Endothelial cell of umbilical vein (primary cell): ENCODE measurements at regions not wholly inside any gene's neighbourhood (a gene's known extent, or its start where the extent isn't known, plus 50 kb on each side); places are given as distances from the start of the nearest gene placed in this dataset.

Experiments
- BruUV-seq: library from RNA; stranded (reverse); fragments of 400-500 nt; replicated peaks from 2 replicates; lab custom pipeline; 2021; lab: Mats Ljungman, UMichigan
- CTCF ChIA-PET: fragments of 300-600, 350-600 bp; sonication (Branson Sonifier 250); formaldehyde crosslinking; loops from one replicate; lab custom pipeline; 2021; ENCODE audit warnings: antibody characterized with exemption, inconsistent platforms; lab: Charles Lee
- POLR2A ChIA-PET: fragments of 300-600, 350-600 bp; sonication (Branson Sonifier 250); formaldehyde crosslinking; loops from one replicate; lab custom pipeline; 2021; ENCODE audit warnings: antibody characterized with exemption, inconsistent platforms; lab: Charles Lee
- DNase-seq: peaks from one replicate; pipeline ENCODE4 v3.0.0-alpha.2; 2011; ENCODE audit warnings: low read depth, low spot score
- FAIRE-seq: peaks from 2 replicates; lab custom pipeline; 2011; peaks lifted over from hg19 to GRCh38; lab: Jason Lieb, UNC
- H2AFZ ChIP-seq: 2 replicates; pipeline ENCODE4 v1.6.0; 2012; ENCODE audit warnings: low read depth, low read length, control low read depth, inconsistent platforms
- H3K27ac ChIP-seq: 2 replicates; pipeline ENCODE4 v1.5.1; 2011; ENCODE audit warnings: low read depth, mild to moderate bottlenecking, control low read depth, low read length, moderate library complexity; ENCODE audit not compliant: insufficient read depth
- H3K27me3 ChIP-seq, 2 experiments: 2 replicates each; pipeline versions ENCODE4 v1.6.0 to v1.6.1; 2011; ENCODE audit warnings: low read length in 2 of 2, mixed read lengths in 1 of 2; ENCODE audit not compliant: control insufficient read depth in 2 of 2, insufficient read depth in 2 of 2
- H3K36me3 ChIP-seq, 2 experiments: 2 replicates in 1 of 2; 3 replicates in 1 of 2; pipeline ENCODE4 v1.5.1; 2011; ENCODE audit warnings: low read length in 2 of 2, mild to moderate bottlenecking in 1 of 2, moderate library complexity in 1 of 2; ENCODE audit not compliant: control insufficient read depth in 2 of 2, insufficient read depth in 2 of 2; ENCODE audit errors: extremely low read depth in 1 of 2
- H3K4me1 ChIP-seq: 3 replicates; pipeline ENCODE4 v1.5.1; 2011; ENCODE audit warnings: mild to moderate bottlenecking, low read length; ENCODE audit not compliant: control insufficient read depth, insufficient read depth; ENCODE audit errors: extremely low read depth
- H3K4me2 ChIP-seq: 2 replicates; pipeline ENCODE4 v1.6.1; 2011; ENCODE audit warnings: low read length, control low read depth, mixed read lengths; ENCODE audit not compliant: insufficient read depth
- H3K4me3 ChIP-seq, 3 experiments: fragments of 200-600 bp in 1 of 3; sonication (generic), shearing (Covaris generic) in 1 of 3; replicated peaks in 1 of 3; 2 replicates each; pipeline ENCODE4 v1.5.1; 2011 to 2016; ENCODE audit warnings: control low read depth in 3 of 3, low read length in 3 of 3, mild to moderate bottlenecking in 2 of 3, inconsistent platforms in 1 of 3, low read depth in 1 of 3, moderate library complexity in 1 of 3; ENCODE audit not compliant: insufficient read depth in 1 of 3
- H3K79me2 ChIP-seq: 2 replicates; pipeline ENCODE4 v1.6.0; 2012; ENCODE audit warnings: low read length, inconsistent platforms; ENCODE audit not compliant: control insufficient read depth, insufficient read depth
- H3K9ac ChIP-seq: replicated peaks from 2 replicates; pipeline ENCODE3; 2011; ENCODE audit warnings: low read length, control low read depth; ENCODE audit not compliant: insufficient read depth; ENCODE audit errors: extremely low read depth
- H3K9me1 ChIP-seq: replicated peaks from 3 replicates; pipeline ENCODE4 v1.6.0; 2011; ENCODE audit warnings: mild to moderate bottlenecking, low read length; ENCODE audit not compliant: control insufficient read depth, insufficient read depth; ENCODE audit errors: extremely low read depth
- H3K9me3 ChIP-seq: replicated peaks from 2 replicates; pipeline ENCODE4 v1.5.1; 2012; ENCODE audit warnings: low read length, inconsistent platforms; ENCODE audit not compliant: control insufficient read depth, insufficient read depth
- H4K20me1 ChIP-seq: replicated peaks from 2 replicates; pipeline ENCODE3; 2011; ENCODE audit warnings: mild to moderate bottlenecking, low read length; ENCODE audit not compliant: control insufficient read depth, insufficient read depth; ENCODE audit errors: extremely low read depth
- EZH2 ChIP-seq: IDR thresholded peaks from 2 replicates; pipeline ENCODE4 v1.6.1; 2012; ENCODE audit warnings: borderline replicate concordance, low read depth, mild to moderate bottlenecking, moderate library complexity, low read length, inconsistent platforms; ENCODE audit not compliant: severe bottlenecking
- FOS ChIP-seq: IDR thresholded peaks from 2 replicates; pipeline ENCODE4 v1.6.1; 2011; ENCODE audit warnings: mild to moderate bottlenecking, low read length, moderate library complexity, borderline replicate concordance; ENCODE audit not compliant: insufficient read depth
- GATA2 ChIP-seq: IDR thresholded peaks from 2 replicates; pipeline ENCODE4 v1.7.0; 2011; ENCODE audit warnings: low read depth, mild to moderate bottlenecking, moderate library complexity, mixed read lengths, low read length; ENCODE audit not compliant: insufficient read length, insufficient read depth
- JUN ChIP-seq: IDR thresholded peaks from 2 replicates; pipeline ENCODE4 v1.6.1; 2011; ENCODE audit warnings: borderline replicate concordance, low read depth; ENCODE audit not compliant: insufficient read length, insufficient read depth
- MYC ChIP-seq: IDR thresholded peaks from one replicate; pipeline ENCODE4 v1.6.1; 2011; ENCODE audit warnings: mild to moderate bottlenecking, low read depth, low read length
- POLR2A ChIP-seq: IDR thresholded peaks from 2 replicates; pipeline ENCODE4 v1.6.1; 2012; ENCODE audit warnings: low read depth, mild to moderate bottlenecking, control low read depth, low read length
- POLR2AphosphoS5 ChIP-seq: IDR thresholded peaks from 2 replicates; pipeline ENCODE4 v1.6.1; 2012; ENCODE audit warnings: low read depth, mild to moderate bottlenecking, control low read depth, low read length, moderate library complexity; ENCODE audit not compliant: insufficient read depth
- dilution Hi-C: fragments of 300-500 bp; cut with MboI; formaldehyde crosslinking; loops from one replicate; pipeline ENCODE4 v1.15.0; 2019; ENCODE audit warnings: low sequenced_read_pairs; ENCODE audit not compliant: extremely low pct_ligation_motif_present
- intact Hi-C: fragments of 100-400 bp; cut with micrococcal nuclease; formaldehyde crosslinking; loops from one replicate; pipeline ENCODE4 v1.10.0; 2022
- TF ChIP-seq, protein P1 (sequence below), 2 donors: IDR thresholded peaks; 1 replicate in 1 of 2; 2 replicates in 1 of 2; pipeline ENCODE4 v1.5.1; 2011; ENCODE audit warnings: low read length in 2 of 2, mild to moderate bottlenecking in 2 of 2, moderate library complexity in 2 of 2, control low read depth in 1 of 2, inconsistent platforms in 1 of 2, low read depth in 1 of 2; ENCODE audit not compliant: insufficient read depth in 1 of 2; ENCODE audit errors: extremely low read depth in 1 of 2
- TF ChIP-seq, protein P2 (sequence below): IDR thresholded peaks from 2 replicates; pipeline ENCODE4 v1.6.1; 2011; ENCODE audit not compliant: insufficient read depth, insufficient read length

DNA sequence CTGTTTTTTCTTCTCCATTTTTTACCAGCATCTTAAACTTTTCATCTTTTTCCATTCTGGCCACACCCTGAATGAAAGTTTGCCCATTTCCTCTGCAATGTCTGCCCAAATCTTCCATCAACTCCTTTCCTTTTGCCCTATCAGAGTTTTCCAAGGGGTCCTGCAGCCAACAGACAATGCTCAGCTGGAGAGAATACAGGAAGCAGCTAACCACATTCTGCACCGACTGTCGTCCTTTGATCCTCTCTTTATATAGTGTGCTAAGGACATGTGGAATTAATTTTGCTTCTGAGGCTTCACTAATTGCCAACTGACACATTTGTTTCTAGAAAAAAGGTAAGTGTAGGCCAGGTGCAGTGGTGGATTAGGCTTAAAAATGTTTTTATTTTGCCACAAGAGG, 50.5 kb upstream of the DLX2 start:
- Histone ChIP-seq H3K27me3 (peaks cover 14 to 17% of the 10 kb centered on the region in 2 experiments), H3K4me1 (no peaks in the 10 kb centered on the region), H3K27ac (no peak overlapping the region), H3K79me2 (no peaks in the 10 kb centered on the region), H3K4me2 (no peak overlapping the region), H2AFZ (no peak overlapping the region), H3K36me3 (no peaks in the 10 kb centered on the region), H3K4me3 (no peak overlapping the region), H3K9me1 (no peaks in the 10 kb centered on the region), H4K20me1 (no peaks in the 10 kb centered on the region), H3K9ac (no peak overlapping the region), H3K9me3 (no peaks in the 10 kb centered on the region)
- intact Hi-C loops: no loop called here
- TF ChIP-seq MYC: no peak
- TF ChIP-seq JUN: no peak
- no peak for TF ChIP-seq GATA2
- TF ChIP-seq, protein P1, sequence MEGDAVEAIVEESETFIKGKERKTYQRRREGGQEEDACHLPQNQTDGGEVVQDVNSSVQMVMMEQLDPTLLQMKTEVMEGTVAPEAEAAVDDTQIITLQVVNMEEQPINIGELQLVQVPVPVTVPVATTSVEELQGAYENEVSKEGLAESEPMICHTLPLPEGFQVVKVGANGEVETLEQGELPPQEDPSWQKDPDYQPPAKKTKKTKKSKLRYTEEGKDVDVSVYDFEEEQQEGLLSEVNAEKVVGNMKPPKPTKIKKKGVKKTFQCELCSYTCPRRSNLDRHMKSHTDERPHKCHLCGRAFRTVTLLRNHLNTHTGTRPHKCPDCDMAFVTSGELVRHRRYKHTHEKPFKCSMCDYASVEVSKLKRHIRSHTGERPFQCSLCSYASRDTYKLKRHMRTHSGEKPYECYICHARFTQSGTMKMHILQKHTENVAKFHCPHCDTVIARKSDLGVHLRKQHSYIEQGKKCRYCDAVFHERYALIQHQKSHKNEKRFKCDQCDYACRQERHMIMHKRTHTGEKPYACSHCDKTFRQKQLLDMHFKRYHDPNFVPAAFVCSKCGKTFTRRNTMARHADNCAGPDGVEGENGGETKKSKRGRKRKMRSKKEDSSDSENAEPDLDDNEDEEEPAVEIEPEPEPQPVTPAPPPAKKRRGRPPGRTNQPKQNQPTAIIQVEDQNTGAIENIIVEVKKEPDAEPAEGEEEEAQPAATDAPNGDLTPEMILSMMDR (IDR thresholded peaks at IDR 0.05; ENCODE audit: extremely low read depth in 1 of 2, insufficient read depth in 1 of 2, low read depth in 1 of 2, low read length in 2 of 2): no peak
- FAIRE-seq (no peak), DNase-seq (no peak)
- BruUV-seq: no TSS peak
- CTCF ChIA-PET: no interaction called here
- dilution Hi-C loops: no loop called here
- POLR2A ChIA-PET: no interaction called here

DNA sequence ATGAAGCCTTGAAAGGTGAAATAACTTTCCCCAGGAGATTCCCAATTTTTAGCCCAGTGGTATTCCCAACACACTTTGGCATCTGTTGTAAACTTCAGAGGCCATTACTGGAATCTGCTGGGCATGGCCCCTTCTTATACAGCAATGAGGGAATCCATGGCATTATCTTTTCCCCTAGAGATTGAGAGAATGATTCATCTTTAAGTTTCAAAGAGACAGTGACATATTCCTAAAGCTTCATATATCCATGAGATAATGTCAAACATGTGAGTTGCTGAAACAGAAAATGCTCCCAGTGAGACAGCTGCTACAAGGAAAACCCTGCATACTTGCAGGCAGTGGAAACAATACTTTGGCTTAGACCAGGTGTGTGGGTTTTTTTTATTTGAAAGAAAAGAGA, 51.1 kb upstream of the DLX2 start:
- Histone ChIP-seq H3K4me2 (no peak overlapping the region), H3K9ac (no peak overlapping the region), H3K27ac (no peak overlapping the region), H3K36me3 (no peaks in the 10 kb centered on the region), H2AFZ (no peak overlapping the region), H3K4me3 (no peak overlapping the region), H3K4me1 (no peaks in the 10 kb centered on the region), H3K9me3 (no peaks in the 10 kb centered on the region), H4K20me1 (no peaks in the 10 kb centered on the region), H3K79me2 (no peaks in the 10 kb centered on the region), H3K9me1 (no peaks in the 10 kb centered on the region), H3K27me3 (peaks cover 14 to 20% of the 10 kb centered on the region in 2 experiments)
- DNase-seq (no peak), FAIRE-seq (no peak)
- dilution Hi-C loops: no loop called here
- BruUV-seq: no TSS peak
- no peak for TF ChIP-seq POLR2AphosphoS5
- TF ChIP-seq FOS: no peak
- no peak for TF ChIP-seq POLR2A
- TF ChIP-seq, protein P2, sequence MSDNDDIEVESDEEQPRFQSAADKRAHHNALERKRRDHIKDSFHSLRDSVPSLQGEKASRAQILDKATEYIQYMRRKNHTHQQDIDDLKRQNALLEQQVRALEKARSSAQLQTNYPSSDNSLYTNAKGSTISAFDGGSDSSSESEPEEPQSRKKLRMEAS: no peak
- TF ChIP-seq EZH2: no peak
- TF ChIP-seq, protein P1 (IDR thresholded peaks at IDR 0.05; ENCODE audit: extremely low read depth in 1 of 2, insufficient read depth in 1 of 2, low read depth in 1 of 2, low read length in 2 of 2): no peak
- TF ChIP-seq MYC: no peak
- no peak for TF ChIP-seq GATA2
- TF ChIP-seq JUN: no peak
- ChIA-PET CTCF (no interaction called here), POLR2A (no interaction called here)
- intact Hi-C loops: no loop called here
